HCT116 (cell line): ENCODE measurements at regions not wholly inside any gene's neighbourhood (a gene's known extent, or its start where the extent isn't known, plus 50 kb on each side); places are given as distances from the start of the nearest gene placed in this dataset.

Source experiments
- ATAC-seq: fragments of 200-7000 bp; cut with Tn5 transposase; 2 replicates; pipeline ENCODE4 v1.9.1; 2020; ENCODE audit warnings: mild to moderate bottlenecking, moderate library complexity
- BruUV-seq: library from RNA; stranded (reverse); fragments of 400-500 nt; replicated peaks from 2 replicates; lab custom pipeline; 2021; lab: Mats Ljungman, UMichigan
- CTCF ChIA-PET: fragments of 300-600 bp; sonication (Branson Sonifier 250); formaldehyde crosslinking; loops from one replicate; lab custom pipeline; 2021; ENCODE audit warnings: antibody characterized with exemption; lab: Charles Lee
- POLR2A ChIA-PET: fragments of 300-600, 350-600 bp; sonication (Branson Sonifier 250); formaldehyde crosslinking; loops from one replicate; lab custom pipeline; 2021; ENCODE audit warnings: antibody characterized with exemption; lab: Charles Lee
- RAD21 ChIA-PET, 2 experiments: fragments of 300-600 bp; sonication (Branson Sonifier 250); formaldehyde crosslinking; loops; one replicate each; lab custom pipeline; 2023; ENCODE audit warnings: low total read pairs in 2 of 2; ENCODE audit not compliant: uncharacterized antibody in 2 of 2, unreplicated experiment in 2 of 2, low non-redundant PET in 1 of 2; lab: Charles Lee
- DNase-seq: peaks from one replicate; pipeline ENCODE4 v3.0.0-alpha.2; 2010; ENCODE audit warnings: low read depth, low spot score
- H2AFZ ChIP-seq: fragments of 200-600 bp; shearing (Covaris generic), sonication (generic); 2 replicates; pipeline ENCODE4 v1.6.1; 2017; ENCODE audit warnings: low read depth, mixed run types, mixed read lengths, antibody characterized with exemption, low read length; ENCODE audit not compliant: poor library complexity, severe bottlenecking
- H3K27ac ChIP-seq: 2 replicates; pipeline ENCODE4 v1.5.1; 2012; ENCODE audit warnings: low read depth, low read length
- H3K27me3 ChIP-seq: fragments of 200-600 bp; sonication (generic); 2 replicates; pipeline ENCODE4 v1.6.1; 2016; ENCODE audit warnings: mixed run types, low read length, mixed read lengths; ENCODE audit not compliant: insufficient read depth
- H3K36me3 ChIP-seq, 2 experiments: fragments of 200-500 bp in 1 of 2; fragments of 200-600 bp in 1 of 2; sonication (Bioruptor generic) in 1 of 2; sonication (generic) in 1 of 2; 2 replicates each; pipeline versions ENCODE4 v1.5.1 to v1.6.1; 2014 to 2016; ENCODE audit warnings: low read length in 2 of 2, inconsistent platforms in 1 of 2, mixed read lengths in 1 of 2, mixed run types in 1 of 2; ENCODE audit not compliant: insufficient read depth in 2 of 2, control insufficient read depth in 1 of 2
- H3K4me1 ChIP-seq, 2 experiments: fragments of 200-600 bp in 1 of 2; sonication (generic) in 1 of 2; 2 replicates each; pipeline versions ENCODE4 v1.5.1 to v1.6.1; 2012 to 2017; ENCODE audit warnings: low read length in 2 of 2, inconsistent platforms in 1 of 2, mild to moderate bottlenecking in 1 of 2, mixed read lengths in 1 of 2, mixed run types in 1 of 2, moderate library complexity in 1 of 2; ENCODE audit not compliant: insufficient read depth in 2 of 2, control insufficient read depth in 1 of 2
- H3K4me2 ChIP-seq: fragments of 200-600 bp; sonication (generic); 2 replicates; pipeline ENCODE4 v1.6.1; 2017; ENCODE audit warnings: mixed run types, low read length, mixed read lengths
- H3K4me3 ChIP-seq, 2 experiments: fragments of 200-600 bp in 1 of 2; sonication (generic) in 1 of 2; replicated peaks in 1 of 2; 2 replicates each; pipeline ENCODE4 v1.5.1; 2011 to 2016; ENCODE audit warnings: low read length in 2 of 2, control low read depth in 1 of 2, low read depth in 1 of 2, mild to moderate bottlenecking in 1 of 2, mixed read lengths in 1 of 2, mixed run types in 1 of 2
- H3K79me2 ChIP-seq: fragments of 200-600 bp; sonication (generic); 2 replicates; pipeline ENCODE4 v1.6.1; 2017; ENCODE audit warnings: mild to moderate bottlenecking, mixed run types, low read length, moderate library complexity, mixed read lengths; ENCODE audit not compliant: insufficient read depth
- H3K9ac ChIP-seq: fragments of 200-600 bp; sonication (generic); 2 replicates; pipeline ENCODE4 v1.6.1; 2016; ENCODE audit warnings: low read length, mixed read lengths
- H3K9me2 ChIP-seq: fragments of 200-600 bp; sonication (generic), shearing (Covaris generic); 2 replicates; pipeline ENCODE4 v1.6.1; 2017; ENCODE audit warnings: mixed run types, mild to moderate bottlenecking, moderate library complexity; ENCODE audit not compliant: insufficient read depth
- H3K9me3 ChIP-seq, 2 experiments: fragments of 200-500 bp in 1 of 2; fragments of 200-600 bp in 1 of 2; sonication (Bioruptor generic) in 1 of 2; sonication (generic) in 1 of 2; 2 replicates each; pipeline ENCODE4 v1.6.1; 2014 to 2017; ENCODE audit warnings: low read length in 2 of 2, mixed read lengths in 2 of 2, inconsistent platforms in 1 of 2, low read depth in 1 of 2, mild to moderate bottlenecking in 1 of 2, mixed run types in 1 of 2, moderate library complexity in 1 of 2; ENCODE audit not compliant: control insufficient read depth in 1 of 2, insufficient read depth in 1 of 2
- H4K20me1 ChIP-seq: fragments of 200-600 bp; sonication (generic), shearing (Covaris generic); 2 replicates; pipeline ENCODE4 v1.6.1; 2017; ENCODE audit warnings: mixed run types, mild to moderate bottlenecking, moderate library complexity; ENCODE audit not compliant: insufficient read depth
- CEBPB ChIP-seq: IDR thresholded peaks from 2 replicates; pipeline ENCODE4 v1.6.1; 2012; ENCODE audit warnings: low read depth
- EGR1 ChIP-seq: IDR thresholded peaks from 2 replicates; pipeline ENCODE4 v1.6.1; 2012; ENCODE audit warnings: low read depth
- ELF1 ChIP-seq: IDR thresholded peaks from 2 replicates; pipeline ENCODE4 v1.6.1; 2012; ENCODE audit warnings: low read depth, borderline replicate concordance
- EZH2phosphoT487 ChIP-seq: fragments of 200-600 bp; IDR thresholded peaks from 2 replicates; pipeline ENCODE4 v1.6.1; 2018; ENCODE audit warnings: antibody characterized with exemption, borderline replicate concordance
- JUND ChIP-seq: IDR thresholded peaks from 2 replicates; pipeline ENCODE4 v1.6.1; 2012
- MAX ChIP-seq: IDR thresholded peaks from 2 replicates; pipeline ENCODE4 v1.6.1; 2012
- POLR2A ChIP-seq: IDR thresholded peaks from 2 replicates; pipeline ENCODE4 v1.7.0; 2011; ENCODE audit warnings: borderline replicate concordance; ENCODE audit not compliant: insufficient read depth, insufficient read length; ENCODE audit errors: extremely low read depth
- SP1 ChIP-seq: IDR thresholded peaks from 2 replicates; pipeline ENCODE4 v1.6.1; 2012; ENCODE audit warnings: low read depth
- SRF ChIP-seq: IDR thresholded peaks from 2 replicates; pipeline ENCODE4 v1.6.1; 2012; ENCODE audit warnings: low read depth
- TCF7L2 ChIP-seq: IDR thresholded peaks from 2 replicates; pipeline ENCODE4 v1.7.0; 2011; ENCODE audit warnings: borderline replicate concordance, inconsistent platforms; ENCODE audit not compliant: insufficient read depth, insufficient read length; ENCODE audit errors: extremely low read depth
- YY1 ChIP-seq: IDR thresholded peaks from 2 replicates; pipeline ENCODE4 v1.6.1; 2011; ENCODE audit warnings: low read length, low read depth, moderate library complexity, mild to moderate bottlenecking; ENCODE audit not compliant: insufficient replicate concordance; ENCODE audit errors: extremely low read depth
- ZFX ChIP-seq: fragments of 450-650 bp; IDR thresholded peaks from 2 replicates; pipeline ENCODE4 v1.6.1; 2017
- ZNF274 ChIP-seq: fragments of 200-500 bp; sonication (Bioruptor generic); IDR thresholded peaks from 2 replicates; pipeline ENCODE4 v1.6.1; 2014; ENCODE audit warnings: mild to moderate bottlenecking, low read depth, low read length, inconsistent platforms
- intact Hi-C: fragments of 100-400 bp; cut with micrococcal nuclease; formaldehyde crosslinking; loops from 2 replicates; pipeline ENCODE4 v1.10.0; 2022
- TF ChIP-seq, protein P1 (sequence below): IDR thresholded peaks from 2 replicates; pipeline ENCODE4 v1.6.1; 2012

DNA sequence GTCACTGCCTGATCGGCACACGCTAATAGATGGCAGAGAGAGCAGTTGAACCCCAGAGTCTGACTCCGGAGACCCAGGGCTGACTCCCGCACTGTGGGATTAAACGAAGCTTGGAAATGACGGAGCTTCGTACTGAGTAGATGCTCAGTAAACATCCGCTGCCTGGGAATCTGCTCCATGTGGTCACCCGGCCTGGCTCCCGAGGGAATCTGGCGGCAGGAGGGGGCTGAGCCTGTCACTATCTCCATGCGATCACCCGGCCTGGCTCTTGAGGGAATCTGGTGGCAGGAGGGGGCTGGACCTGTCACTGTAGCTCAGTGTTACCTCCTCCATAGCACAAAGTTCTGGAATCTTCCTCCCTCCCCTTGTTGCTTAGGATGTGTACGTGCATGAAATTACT lies 139.7 kb upstream of the CIBAR2 start:
- ChIA-PET POLR2A (no interaction called here), RAD21 (no interaction called here), CTCF (interaction anchor here (1.4 to 3.3 kb wide), 11 partner anchors 8 to 137 kb away, joined by 3 to 16 read pairs (median 8); no protein-coding TSS in a partner anchor)
- Histone ChIP-seq H3K4me3 (no peak overlapping the region), H3K9me2 (no peaks in the 10 kb centered on the region), H3K27me3 (no peaks in the 10 kb centered on the region), H3K27ac (no peak overlapping the region), H3K36me3 (no peaks in the 10 kb centered on the region), H4K20me1 (no peaks in the 10 kb centered on the region), H2AFZ (no peak overlapping the region), H3K4me1 (peaks cover 9 to 23% of the 10 kb centered on the region in 2 experiments), H3K9me3 (no peaks in the 10 kb centered on the region), H3K9ac (no peak overlapping the region), H3K79me2 (no peaks in the 10 kb centered on the region), H3K4me2 (no peak overlapping the region; the same call in 1 of the 2 replicates)
- ATAC-seq = no peak
- no peak for DNase-seq
- intact Hi-C loops = no loop called here
- BruUV-seq = no TSS peak
- no peak for TF ChIP-seq ZNF274
- TF ChIP-seq, protein P1, sequence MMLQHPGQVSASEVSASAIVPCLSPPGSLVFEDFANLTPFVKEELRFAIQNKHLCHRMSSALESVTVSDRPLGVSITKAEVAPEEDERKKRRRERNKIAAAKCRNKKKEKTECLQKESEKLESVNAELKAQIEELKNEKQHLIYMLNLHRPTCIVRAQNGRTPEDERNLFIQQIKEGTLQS = no peak
- TF ChIP-seq SRF = no peak
- TF ChIP-seq, all 23 proteins: peak for 0

- intact Hi-C loops = no loop called here
- no peak overlapping the region for H2AFZ ChIP-seq
- no peaks in the 10 kb centered on the region for H3K27me3 ChIP-seq
- peak overlapping the region; percentile 16; the same call in 1 of the 2 replicates for H3K27ac ChIP-seq
- no peaks in the 10 kb centered on the region for H3K9me2 ChIP-seq
- H3K9ac ChIP-seq = no peak overlapping the region
- CTCF ChIA-PET = interaction anchor here (0.9 to 3.3 kb wide), 15 partner anchors 8 to 437 kb away, joined by 3 to 16 read pairs (median 6); no protein-coding TSS in a partner anchor
- ATAC-seq = peak; percentile 21
- TF ChIP-seq EZH2phosphoT487 = no peak
- TF ChIP-seq MAX = no peak
- TF ChIP-seq ELF1 = no peak
- TF ChIP-seq ZNF274 = no peak
- TF ChIP-seq YY1 = no peak
- TF ChIP-seq TCF7L2 = no peak
- TF ChIP-seq SP1 = no peak
- no peak for TF ChIP-seq SRF
- TF ChIP-seq CEBPB = no peak
- TF ChIP-seq JUND = no peak
- TF ChIP-seq ZFX = no peak
- TF ChIP-seq EGR1 = no peak
- no peak for TF ChIP-seq POLR2A
- H3K9me3 ChIP-seq = no peaks in the 10 kb centered on the region
- no peak for DNase-seq
- no peaks in the 10 kb centered on the region for H3K36me3 ChIP-seq
- no TSS peak for BruUV-seq
- H4K20me1 ChIP-seq = no peaks in the 10 kb centered on the region
- peak overlapping the region; percentile 24 for H3K4me2 ChIP-seq
- H3K79me2 ChIP-seq = no peaks in the 10 kb centered on the region
- POLR2A ChIA-PET = no interaction called here
- H3K4me1 ChIP-seq = peaks cover 9 to 23% of the 10 kb centered on the region in 2 experiments
- RAD21 ChIA-PET = no interaction called here
- H3K4me3 ChIP-seq = no peak overlapping the region
Observed at GRCh38 chr16:85252461-85252860, 140.2 kb upstream of the CIBAR2 start.
